ENCODE measurements at regions not wholly inside any gene's neighbourhood (a gene's known extent, or its start where the extent isn't known, plus 50 kb on each side); places are given as distances from the start of the nearest gene placed in this dataset.
"Not testable (repeated sequence)": the region's sequence is repeated elsewhere in the genome, so short reads cannot be mapped to it uniquely, and the experiment has no call there.

- H3K4me3 ChIP-seq, result no peak overlapping the region
- no peaks in the 10 kb centered on the region for H3K36me3 ChIP-seq
- DNase-seq (ENCODE audit: low spot score in 2 of 2), result no peak
- no peak overlapping the region for H3K27ac ChIP-seq
- H3K4me1 ChIP-seq, result no peaks in the 10 kb centered on the region
- H3K9me3 ChIP-seq, result no peaks in the 10 kb centered on the region
- H3K27me3 ChIP-seq, result no peaks in the 10 kb centered on the region
- TF ChIP-seq POLR2A (IDR thresholded peaks at IDR 0.05), result no peak
- no peak for TF ChIP-seq EP300 (IDR thresholded peaks at IDR 0.05)
- TF ChIP-seq, protein P1, sequence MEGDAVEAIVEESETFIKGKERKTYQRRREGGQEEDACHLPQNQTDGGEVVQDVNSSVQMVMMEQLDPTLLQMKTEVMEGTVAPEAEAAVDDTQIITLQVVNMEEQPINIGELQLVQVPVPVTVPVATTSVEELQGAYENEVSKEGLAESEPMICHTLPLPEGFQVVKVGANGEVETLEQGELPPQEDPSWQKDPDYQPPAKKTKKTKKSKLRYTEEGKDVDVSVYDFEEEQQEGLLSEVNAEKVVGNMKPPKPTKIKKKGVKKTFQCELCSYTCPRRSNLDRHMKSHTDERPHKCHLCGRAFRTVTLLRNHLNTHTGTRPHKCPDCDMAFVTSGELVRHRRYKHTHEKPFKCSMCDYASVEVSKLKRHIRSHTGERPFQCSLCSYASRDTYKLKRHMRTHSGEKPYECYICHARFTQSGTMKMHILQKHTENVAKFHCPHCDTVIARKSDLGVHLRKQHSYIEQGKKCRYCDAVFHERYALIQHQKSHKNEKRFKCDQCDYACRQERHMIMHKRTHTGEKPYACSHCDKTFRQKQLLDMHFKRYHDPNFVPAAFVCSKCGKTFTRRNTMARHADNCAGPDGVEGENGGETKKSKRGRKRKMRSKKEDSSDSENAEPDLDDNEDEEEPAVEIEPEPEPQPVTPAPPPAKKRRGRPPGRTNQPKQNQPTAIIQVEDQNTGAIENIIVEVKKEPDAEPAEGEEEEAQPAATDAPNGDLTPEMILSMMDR (IDR thresholded peaks at IDR 0.05), result no peak
These were observed 2638.2 kb downstream of the PCDH9 start for GRCh38 chr13:64591971-64592370.

DNA sequence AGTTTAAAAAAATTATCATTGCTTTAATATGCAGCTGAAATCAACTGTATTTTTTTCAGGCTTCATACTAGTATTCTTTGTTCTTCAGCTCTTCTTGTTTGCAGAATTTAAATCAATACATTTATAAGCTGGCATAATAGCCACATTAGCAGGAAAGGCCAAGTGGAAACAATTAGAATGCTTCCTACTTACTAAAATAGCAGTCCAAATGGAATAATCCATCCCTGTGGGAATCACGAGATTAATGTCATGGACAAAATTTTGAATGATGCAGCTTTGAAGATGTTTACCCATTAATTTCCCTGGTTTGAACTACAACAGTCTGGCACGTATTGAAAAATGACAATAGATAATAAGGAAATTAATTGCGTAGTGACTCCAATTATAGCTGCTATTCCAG is 2650.8 kb downstream of the PCDH9 start:
- no peak overlapping the region for H3K4me3 ChIP-seq
- DNase-seq (ENCODE audit: low spot score in 2 of 2), result no peak
- TF ChIP-seq, protein P1 (IDR thresholded peaks at IDR 0.05), result no peak
- TF ChIP-seq EP300 (IDR thresholded peaks at IDR 0.05), result no peak
- TF ChIP-seq POLR2A (IDR thresholded peaks at IDR 0.05), result no peak
- H3K9me3 ChIP-seq, result no peaks in the 10 kb centered on the region
- WGBS, 2 donors, result 73 to 78% methylated on average over 3 of the region's 3 CpGs
- H3K27me3 ChIP-seq, result no peaks in the 10 kb centered on the region
- no peaks in the 10 kb centered on the region for H3K4me1 ChIP-seq
- no peak overlapping the region for H3K27ac ChIP-seq
- H3K36me3 ChIP-seq, result no peaks in the 10 kb centered on the region

- TF ChIP-seq, protein P1 (IDR thresholded peaks at IDR 0.05), result no peak
- TF ChIP-seq POLR2A (IDR thresholded peaks at IDR 0.05) (no peak), EP300 (IDR thresholded peaks at IDR 0.05) (no peak)
- Histone ChIP-seq H3K4me1 (no peaks in the 10 kb centered on the region), H3K9me3 (peaks cover 0 to 19% (median 2%) of the 10 kb centered on the region in 4 donors), H3K36me3 (no peaks in the 10 kb centered on the region), H3K27ac (no peak overlapping the region), H3K4me3 (no peak overlapping the region), H3K27me3 (no peaks in the 10 kb centered on the region)
- DNase-seq (ENCODE audit: low spot score in 2 of 2), result no peak
These were observed 2661.4 kb downstream of the PCDH9 start for GRCh38 chr13:64568748-64569147.

DNA sequence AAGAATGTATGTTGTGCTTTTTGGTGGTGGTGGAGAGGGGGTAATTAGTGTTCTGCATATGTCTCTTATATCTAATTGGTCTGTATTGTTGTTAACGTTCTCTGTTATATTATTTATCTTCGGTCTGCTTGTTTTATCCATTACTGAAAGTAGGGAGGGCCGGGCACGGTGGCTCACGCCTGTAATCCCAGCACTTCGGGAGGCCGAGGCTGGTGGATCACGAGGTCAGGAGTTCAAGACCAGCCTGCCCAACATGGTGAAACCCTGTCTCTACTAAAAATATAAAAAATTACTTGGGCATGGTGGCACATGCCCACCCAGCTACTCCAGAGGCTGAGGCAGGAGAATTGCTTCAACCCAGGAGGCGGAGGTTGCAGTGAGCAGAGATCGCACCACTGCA is 2672.1 kb downstream of the PCDH9 start:
- H3K4me1 ChIP-seq; H3K4me3 ChIP-seq; H3K27ac ChIP-seq; DNase-seq (ENCODE audit: low spot score in 2 of 2); H3K9me3 ChIP-seq; H3K27me3 ChIP-seq; H3K36me3 ChIP-seq: not testable (repeated sequence)
- 91 to 93% methylated on average over 10 of the region's 10 CpGs for WGBS, 2 donors

GRCh38 chr13:64556376-64556775 is 2673.8 kb downstream of the PCDH9 start:
- H3K27ac ChIP-seq, result no peak overlapping the region
- H3K4me3 ChIP-seq, result no peak overlapping the region
- no peaks in the 10 kb centered on the region for H3K36me3 ChIP-seq
- TF ChIP-seq, protein P1 (IDR thresholded peaks at IDR 0.05), result no peak
- TF ChIP-seq EP300 (IDR thresholded peaks at IDR 0.05), result no peak
- no peak for TF ChIP-seq POLR2A (IDR thresholded peaks at IDR 0.05)
- no peak for DNase-seq (ENCODE audit: low spot score in 2 of 2)
- WGBS, 2 donors, result 40 to 49% methylated on average over 1 of the region's 1 CpG
- no peaks in the 10 kb centered on the region for H3K9me3 ChIP-seq
- no peaks in the 10 kb centered on the region for H3K4me1 ChIP-seq
- no peaks in the 10 kb centered on the region for H3K27me3 ChIP-seq

DNA sequence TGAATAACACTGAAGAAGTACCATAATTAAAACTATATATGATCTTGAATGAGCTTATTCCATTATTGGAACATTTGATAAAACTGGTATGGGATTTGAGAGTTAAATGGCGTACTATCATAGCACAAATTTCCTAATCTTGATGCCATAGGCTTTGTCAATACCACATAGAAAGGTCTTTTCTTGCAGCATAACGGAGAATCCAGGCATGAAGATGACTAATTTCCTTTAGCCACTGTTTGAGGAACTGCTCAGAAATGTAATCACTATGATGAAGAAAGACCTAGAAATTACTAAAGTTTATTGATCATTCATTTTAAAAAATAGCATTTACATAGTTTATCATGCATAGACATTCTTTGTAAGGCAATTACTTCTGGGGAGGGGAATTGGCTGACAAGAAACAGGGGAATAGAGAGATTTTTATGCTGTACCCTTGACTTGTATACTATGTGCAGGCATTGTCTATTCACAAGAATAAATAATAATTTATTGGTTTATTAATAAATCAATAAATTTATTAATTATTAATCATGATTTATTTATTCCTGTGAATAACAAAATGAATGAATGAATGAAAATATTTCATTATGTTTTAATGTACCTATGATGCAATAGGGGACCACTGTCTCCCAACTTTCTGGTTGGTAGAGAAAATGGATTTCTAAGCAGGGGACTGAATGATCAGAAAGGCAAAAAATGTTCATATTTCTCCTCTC is 2676.6 kb downstream of the PCDH9 start:
- no peak overlapping the region for H3K27ac ChIP-seq
- no peak for TF ChIP-seq POLR2A (IDR thresholded peaks at IDR 0.05)
- no peak for TF ChIP-seq EP300 (IDR thresholded peaks at IDR 0.05)
- TF ChIP-seq, protein P1 (IDR thresholded peaks at IDR 0.05), result no peak
- H3K36me3 ChIP-seq, result no peaks in the 10 kb centered on the region
- H3K27me3 ChIP-seq, result no peaks in the 10 kb centered on the region
- no peaks in the 10 kb centered on the region for H3K4me1 ChIP-seq
- 78 to 82% methylated on average over 2 of the region's 2 CpGs for WGBS, 2 donors
- H3K9me3 ChIP-seq, result no peaks in the 10 kb centered on the region
- H3K4me3 ChIP-seq, result no peak overlapping the region
- DNase-seq (ENCODE audit: low spot score in 2 of 2), result no peak
